ENCODE measurements at regions not wholly inside any gene's neighbourhood (a gene's known extent, or its start where the extent isn't known, plus 50 kb on each side); places are given as distances from the start of the nearest gene placed in this dataset.

- Histone ChIP-seq H4K20me1 (ENCODE audit: insufficient read depth) (no peaks in the 10 kb centered on the region), H3K27ac (no peak overlapping the region), H3K79me2 (ENCODE audit: insufficient read depth, low read depth) (no peaks in the 10 kb centered on the region), H3K4me2 (no peak overlapping the region), H3K27me3 (ENCODE audit: insufficient read depth, low read depth) (no peaks in the 10 kb centered on the region), H3K36me3 (ENCODE audit: insufficient read depth) (no peaks in the 10 kb centered on the region), H2AFZ (ENCODE audit: low read depth) (no peak overlapping the region), H3K9ac (no peak overlapping the region), H3K4me1 (ENCODE audit: low read depth, poor library complexity, severe bottlenecking) (no peaks in the 10 kb centered on the region), H3K4me3 (IDR thresholded peaks at IDR 0.05; ENCODE audit: insufficient read depth, low read depth, low read length) (no peak overlapping the region)
- no peak for TF ChIP-seq CTCF (conservative IDR thresholded peaks at IDR 0.05; ENCODE audit: low read depth, low read length)
Observed at GRCh38 chr4:174144106-174144505, 139.4 kb downstream of the FBXO8 start.

- no peak for TF ChIP-seq CTCF (conservative IDR thresholded peaks at IDR 0.05; ENCODE audit: low read depth, low read length)
- Histone ChIP-seq H3K36me3 (ENCODE audit: insufficient read depth) (no peaks in the 10 kb centered on the region), H3K27me3 (ENCODE audit: insufficient read depth, low read depth) (no peaks in the 10 kb centered on the region), H2AFZ (ENCODE audit: low read depth) (no peak overlapping the region), H3K79me2 (ENCODE audit: insufficient read depth, low read depth) (no peaks in the 10 kb centered on the region), H3K4me2 (no peak overlapping the region), H3K4me3 (IDR thresholded peaks at IDR 0.05; ENCODE audit: insufficient read depth, low read depth, low read length) (no peak overlapping the region), H3K9ac (no peak overlapping the region), H4K20me1 (ENCODE audit: insufficient read depth) (no peaks in the 10 kb centered on the region), H3K27ac (no peak overlapping the region), H3K4me1 (ENCODE audit: low read depth, poor library complexity, severe bottlenecking) (no peaks in the 10 kb centered on the region)
Observed at GRCh38 chr4:174141876-174142275, 141.6 kb downstream of the FBXO8 start.

- H3K79me2 ChIP-seq (ENCODE audit: insufficient read depth, low read depth), result no peaks in the 10 kb centered on the region
- no peak for TF ChIP-seq CTCF (conservative IDR thresholded peaks at IDR 0.05; ENCODE audit: low read depth, low read length)
- no peak overlapping the region for H2AFZ ChIP-seq (ENCODE audit: low read depth)
Observed at GRCh38 chr4:174138616-174139015, 144.9 kb downstream of the FBXO8 start.

GRCh38 chr4:174137698-174138097 is 145.8 kb downstream of the FBXO8 start:
- no peaks in the 10 kb centered on the region for H4K20me1 ChIP-seq (ENCODE audit: insufficient read depth)

More at GRCh38 chr4:174138616-174139015, 144.9 kb downstream of the FBXO8 start:
- Histone ChIP-seq H3K4me3 (IDR thresholded peaks at IDR 0.05; ENCODE audit: insufficient read depth, low read depth, low read length) (no peak overlapping the region), H3K27ac (no peak overlapping the region), H3K27me3 (ENCODE audit: insufficient read depth, low read depth) (no peaks in the 10 kb centered on the region), H3K4me2 (no peak overlapping the region), H3K36me3 (ENCODE audit: insufficient read depth) (no peaks in the 10 kb centered on the region), H3K9ac (no peak overlapping the region), H4K20me1 (ENCODE audit: insufficient read depth) (no peaks in the 10 kb centered on the region), H3K4me1 (ENCODE audit: low read depth, poor library complexity, severe bottlenecking) (no peaks in the 10 kb centered on the region)

More at GRCh38 chr4:174137698-174138097, 145.8 kb downstream of the FBXO8 start:
- H3K4me3 ChIP-seq (IDR thresholded peaks at IDR 0.05; ENCODE audit: insufficient read depth, low read depth, low read length), result no peak overlapping the region
- no peak for TF ChIP-seq CTCF (conservative IDR thresholded peaks at IDR 0.05; ENCODE audit: low read depth, low read length)
- H3K4me1 ChIP-seq (ENCODE audit: low read depth, poor library complexity, severe bottlenecking), result no peaks in the 10 kb centered on the region
- no peaks in the 10 kb centered on the region for H3K36me3 ChIP-seq (ENCODE audit: insufficient read depth)
- no peak overlapping the region for H3K27ac ChIP-seq
- no peak overlapping the region for H3K9ac ChIP-seq
- H2AFZ ChIP-seq (ENCODE audit: low read depth), result no peak overlapping the region
- H3K4me2 ChIP-seq, result no peak overlapping the region
- no peaks in the 10 kb centered on the region for H3K27me3 ChIP-seq (ENCODE audit: insufficient read depth, low read depth)
- H3K79me2 ChIP-seq (ENCODE audit: insufficient read depth, low read depth), result no peaks in the 10 kb centered on the region
